Activated CD4-positive, alpha-beta memory T cell treated with anti-CD3 and anti-CD28 coated beads, Interleukin-2, amount 10 ng/mL, durations not matched to agents 7 days and 5 days (primary cell): ENCODE measurements at regions not wholly inside any gene's neighbourhood (a gene's known extent, or its start where the extent isn't known, plus 50 kb on each side); places are given as distances from the start of the nearest gene placed in this dataset.

ENCODE experiments used
- CTCF ChIA-PET: fragments of 350-600 bp; sonication (Branson Sonifier 250); formaldehyde crosslinking; loops from one replicate; lab custom pipeline; 2021; ENCODE audit warnings: antibody characterized with exemption, inconsistent platforms; lab: Charles Lee
- POLR2A ChIA-PET: fragments of 350-600 bp; sonication (Branson Sonifier 250); formaldehyde crosslinking; loops from one replicate; lab custom pipeline; 2021; ENCODE audit warnings: antibody characterized with exemption; lab: Charles Lee
- DNase-seq: peaks from one replicate; pipeline ENCODE4 v3.0.0-alpha.2; 2020
- H3K27ac Mint-ChIP-seq: one replicate; pipeline ENCODE4 v1.8.0; 2021; ENCODE audit warnings: mild to moderate bottlenecking, mixed read lengths
- H3K27me3 Mint-ChIP-seq: one replicate; pipeline ENCODE4 v1.8.0; 2021; ENCODE audit warnings: mixed read lengths
- H3K36me3 Mint-ChIP-seq: one replicate; pipeline ENCODE4 v1.8.0; 2021; ENCODE audit warnings: low read depth, mixed read lengths
- H3K4me1 Mint-ChIP-seq: one replicate; pipeline ENCODE4 v1.8.0; 2021; ENCODE audit warnings: mixed read lengths
- H3K4me3 Mint-ChIP-seq: one replicate; pipeline ENCODE4 v1.8.0; 2021; ENCODE audit warnings: mild to moderate bottlenecking, mixed read lengths
- H3K9me3 Mint-ChIP-seq: one replicate; pipeline ENCODE4 v1.8.0; 2021; ENCODE audit warnings: mixed read lengths

GRCh38 chr6:88365656-88366055 is 199.5 kb upstream of the CNR1 start:
- ChIA-PET CTCF (no interaction called here), POLR2A (no interaction called here)
- Mint-ChIP-seq H3K36me3 (no peaks in the 10 kb centered on the region), H3K4me3 (no peak overlapping the region), H3K9me3 (no peaks in the 10 kb centered on the region), H3K27me3 (no peaks in the 10 kb centered on the region), H3K27ac (no peak overlapping the region), H3K4me1 (no peaks in the 10 kb centered on the region)
- DNase-seq, result no peak

- Mint-ChIP-seq H3K27ac (no peak overlapping the region), H3K4me3 (no peak overlapping the region), H3K4me1 (no peaks in the 10 kb centered on the region), H3K27me3 (no peaks in the 10 kb centered on the region), H3K36me3 (no peaks in the 10 kb centered on the region), H3K9me3 (no peaks in the 10 kb centered on the region)
- no peak for DNase-seq
- ChIA-PET POLR2A (no interaction called here), CTCF (no interaction called here)
Measured at GRCh38 chr6:88365230-88365629, 199.1 kb upstream of the CNR1 start.

DNA sequence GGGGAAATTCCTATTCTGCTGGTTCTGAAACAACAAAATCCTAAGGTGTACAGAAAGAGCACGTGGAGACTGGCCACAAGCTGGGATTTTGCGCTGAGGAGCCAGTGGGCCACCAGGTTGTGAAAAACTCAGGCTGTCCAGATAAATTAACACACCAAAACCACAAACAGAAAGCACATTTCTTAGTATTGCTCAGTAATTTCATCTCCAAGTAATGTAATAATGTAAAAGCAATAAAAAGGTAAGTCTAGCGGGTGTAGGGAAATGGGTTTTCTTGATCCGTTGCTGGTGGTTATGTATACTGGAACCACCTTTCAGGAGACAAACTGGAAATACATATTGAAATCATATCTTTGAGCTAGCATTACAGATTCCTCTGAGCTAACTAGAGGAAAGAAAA is 195.6 kb upstream of the CNR1 start:
- Mint-ChIP-seq H3K4me3 (no peak overlapping the region), H3K4me1 (no peaks in the 10 kb centered on the region), H3K9me3 (no peaks in the 10 kb centered on the region), H3K36me3 (no peaks in the 10 kb centered on the region), H3K27me3 (no peaks in the 10 kb centered on the region), H3K27ac (no peak overlapping the region)
- DNase-seq, result no peak
- ChIA-PET POLR2A (no interaction called here), CTCF (no interaction called here)

DNA sequence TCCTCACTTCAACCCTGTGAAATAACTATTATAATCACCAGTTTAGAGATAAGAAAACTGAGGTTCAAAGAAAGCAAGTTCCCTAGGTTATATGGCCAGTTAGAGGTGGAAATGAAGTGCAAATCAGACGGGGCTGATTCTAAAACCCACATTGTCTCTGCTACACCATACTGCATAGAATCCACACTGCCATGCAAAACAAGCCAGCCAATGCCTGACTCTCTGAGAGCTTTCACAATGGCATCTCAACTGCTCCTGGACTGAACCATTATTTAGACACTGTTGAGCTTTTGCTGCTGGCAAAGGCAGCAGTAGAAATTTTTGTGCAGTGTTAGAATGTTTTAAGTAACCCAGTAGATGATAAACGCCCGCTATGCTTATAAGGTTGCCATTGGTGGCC is 195.2 kb upstream of the CNR1 start:
- CTCF ChIA-PET, result no interaction called here
- Mint-ChIP-seq H3K4me1 (no peaks in the 10 kb centered on the region), H3K4me3 (no peak overlapping the region), H3K36me3 (no peaks in the 10 kb centered on the region), H3K27me3 (no peaks in the 10 kb centered on the region), H3K27ac (no peak overlapping the region), H3K9me3 (no peaks in the 10 kb centered on the region)
- POLR2A ChIA-PET, result no interaction called here
- no peak for DNase-seq

- Mint-ChIP-seq H3K4me1 (no peaks in the 10 kb centered on the region), H3K4me3 (no peak overlapping the region), H3K27me3 (no peaks in the 10 kb centered on the region), H3K27ac (no peak overlapping the region), H3K9me3 (no peaks in the 10 kb centered on the region), H3K36me3 (no peaks in the 10 kb centered on the region)
- DNase-seq, result no peak
- ChIA-PET CTCF (no interaction called here), POLR2A (no interaction called here)
Measured at GRCh38 chr6:88360203-88360797, 194.2 kb upstream of the CNR1 start.

GRCh38 chr6:88359530-88360202 is 193.5 kb upstream of the CNR1 start:
- H3K4me1 Mint-ChIP-seq, result no peaks in the 10 kb centered on the region
- ChIA-PET POLR2A (no interaction called here), CTCF (no interaction called here)
- DNase-seq, result no peak
- no peaks in the 10 kb centered on the region for H3K27me3 Mint-ChIP-seq
- H3K36me3 Mint-ChIP-seq, result no peaks in the 10 kb centered on the region
- H3K4me3 Mint-ChIP-seq, result no peak overlapping the region
- no peaks in the 10 kb centered on the region for H3K9me3 Mint-ChIP-seq
- no peak overlapping the region for H3K27ac Mint-ChIP-seq

DNA sequence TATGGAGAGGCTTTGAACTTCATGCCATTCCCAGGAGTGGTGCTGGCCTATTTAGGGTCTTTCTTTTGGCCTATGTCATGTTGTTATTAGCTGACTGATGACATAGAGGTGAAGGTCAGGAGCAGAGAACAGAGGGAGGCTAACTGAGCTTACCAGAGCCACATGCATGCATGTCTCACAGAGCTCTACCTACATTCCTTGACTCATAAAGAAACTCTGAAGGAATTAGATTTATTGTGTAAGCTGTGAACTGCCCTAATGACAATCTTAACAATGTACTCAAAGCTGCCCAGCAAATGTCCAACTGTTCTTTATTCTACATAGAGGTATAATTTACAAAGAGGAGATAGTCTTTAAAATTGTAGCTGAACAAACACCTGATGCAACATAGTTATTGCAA is 192.7 kb upstream of the CNR1 start:
- Mint-ChIP-seq H3K27ac (no peak overlapping the region), H3K27me3 (no peaks in the 10 kb centered on the region), H3K36me3 (no peaks in the 10 kb centered on the region), H3K4me1 (no peaks in the 10 kb centered on the region), H3K9me3 (no peaks in the 10 kb centered on the region), H3K4me3 (no peak overlapping the region)
- POLR2A ChIA-PET, result no interaction called here
- CTCF ChIA-PET, result no interaction called here
- no peak for DNase-seq

DNA sequence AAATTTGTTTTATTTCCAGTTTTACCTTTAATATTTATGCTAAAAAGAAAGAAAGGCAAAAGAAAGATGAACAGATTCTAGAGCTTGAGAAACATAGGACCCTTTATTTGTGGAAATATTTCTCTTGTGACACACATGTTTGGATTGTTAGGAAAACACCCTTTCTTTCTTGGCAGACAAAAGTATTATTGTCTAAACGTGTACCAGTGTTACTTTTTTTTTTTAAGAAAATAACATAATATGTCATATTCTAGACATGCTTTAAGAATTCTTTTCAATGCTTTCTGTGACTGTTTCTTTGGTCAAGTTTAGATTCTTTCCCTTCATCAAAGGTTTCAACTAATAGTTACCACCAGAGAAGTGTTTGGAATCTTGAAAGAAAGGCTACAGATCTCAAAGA is 183.4 kb upstream of the CNR1 start:
- Mint-ChIP-seq H3K27me3 (no peaks in the 10 kb centered on the region), H3K4me3 (no peak overlapping the region), H3K4me1 (no peaks in the 10 kb centered on the region), H3K36me3 (no peaks in the 10 kb centered on the region), H3K9me3 (peaks cover 3% of the 10 kb centered on the region), H3K27ac (no peak overlapping the region)
- CTCF ChIA-PET, result no interaction called here
- POLR2A ChIA-PET, result no interaction called here
- DNase-seq, result no peak

DNA sequence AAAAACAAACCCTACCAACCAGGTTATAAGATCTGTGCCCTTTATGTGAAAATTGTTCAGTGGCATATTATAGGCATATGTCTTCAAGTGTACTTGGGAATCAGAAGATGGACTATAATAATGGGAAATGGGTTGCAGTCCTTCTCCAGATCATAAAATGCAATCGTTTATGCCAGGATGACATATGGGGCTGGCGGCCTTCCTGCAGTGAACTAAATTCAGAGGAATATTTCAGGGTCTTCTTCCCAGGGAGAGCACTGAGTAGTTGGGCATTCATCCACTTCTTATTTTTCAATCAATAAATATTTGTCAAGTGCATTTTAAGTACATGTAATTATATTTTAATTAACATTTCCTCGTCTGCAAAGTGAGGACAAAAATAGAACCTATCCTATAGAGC is 176.2 kb upstream of the CNR1 start:
- H3K27ac Mint-ChIP-seq, result no peak overlapping the region
- no peaks in the 10 kb centered on the region for H3K4me1 Mint-ChIP-seq
- ChIA-PET POLR2A (no interaction called here), CTCF (no interaction called here)
- no peaks in the 10 kb centered on the region for H3K36me3 Mint-ChIP-seq
- DNase-seq, result no peak
- no peak overlapping the region for H3K4me3 Mint-ChIP-seq
- H3K27me3 Mint-ChIP-seq, result no peaks in the 10 kb centered on the region
- no peaks in the 10 kb centered on the region for H3K9me3 Mint-ChIP-seq

DNA sequence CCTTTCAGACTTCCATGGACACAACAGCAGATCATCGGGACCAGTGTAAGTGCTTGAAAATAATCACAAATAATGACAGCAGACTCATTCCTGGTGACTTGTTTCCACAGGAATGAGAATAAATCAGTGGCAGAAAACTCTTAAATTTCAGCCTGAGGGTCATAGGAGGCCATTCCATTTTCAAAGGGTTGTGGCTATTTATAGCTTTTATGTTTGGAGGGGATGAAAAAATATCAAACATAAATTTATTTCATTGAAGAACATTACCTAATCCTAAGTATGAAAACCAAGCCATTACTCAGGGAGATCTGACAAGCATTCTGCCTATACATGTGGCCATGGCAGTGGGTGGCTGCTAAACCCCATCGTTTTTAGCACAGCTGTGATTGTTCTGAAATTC is 173.6 kb upstream of the CNR1 start:
- no peak overlapping the region for H3K27ac Mint-ChIP-seq
- ChIA-PET POLR2A (no interaction called here), CTCF (no interaction called here)
- H3K36me3 Mint-ChIP-seq, result no peaks in the 10 kb centered on the region
- no peaks in the 10 kb centered on the region for H3K27me3 Mint-ChIP-seq
- no peaks in the 10 kb centered on the region for H3K4me1 Mint-ChIP-seq
- no peak for DNase-seq
- H3K9me3 Mint-ChIP-seq, result no peaks in the 10 kb centered on the region
- H3K4me3 Mint-ChIP-seq, result no peak overlapping the region

DNA sequence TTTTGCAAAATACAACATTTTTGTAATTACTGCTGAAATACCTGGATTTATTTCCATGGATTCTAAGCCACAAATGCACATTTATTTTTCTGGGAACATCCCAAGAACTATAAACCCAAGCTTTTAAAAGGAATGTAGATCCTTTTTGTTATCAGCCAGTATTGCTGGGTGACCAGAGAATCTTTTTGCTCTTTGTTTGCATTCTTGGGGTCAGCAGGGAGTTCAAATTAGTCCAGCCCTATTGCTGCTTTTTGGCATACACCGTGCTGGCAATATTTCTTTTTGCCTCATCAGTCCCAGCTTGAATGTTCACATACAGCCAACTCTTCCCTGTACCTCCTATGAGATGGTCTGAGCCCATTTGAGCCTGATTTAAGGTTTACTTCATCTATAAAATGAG is 155.2 kb upstream of the CNR1 start:
- Mint-ChIP-seq H3K36me3 (no peaks in the 10 kb centered on the region), H3K27ac (no peak overlapping the region), H3K4me1 (no peaks in the 10 kb centered on the region), H3K9me3 (no peaks in the 10 kb centered on the region), H3K4me3 (no peak overlapping the region), H3K27me3 (peaks cover 3% of the 10 kb centered on the region)
- ChIA-PET POLR2A (no interaction called here), CTCF (no interaction called here)
- DNase-seq, result no peak

DNA sequence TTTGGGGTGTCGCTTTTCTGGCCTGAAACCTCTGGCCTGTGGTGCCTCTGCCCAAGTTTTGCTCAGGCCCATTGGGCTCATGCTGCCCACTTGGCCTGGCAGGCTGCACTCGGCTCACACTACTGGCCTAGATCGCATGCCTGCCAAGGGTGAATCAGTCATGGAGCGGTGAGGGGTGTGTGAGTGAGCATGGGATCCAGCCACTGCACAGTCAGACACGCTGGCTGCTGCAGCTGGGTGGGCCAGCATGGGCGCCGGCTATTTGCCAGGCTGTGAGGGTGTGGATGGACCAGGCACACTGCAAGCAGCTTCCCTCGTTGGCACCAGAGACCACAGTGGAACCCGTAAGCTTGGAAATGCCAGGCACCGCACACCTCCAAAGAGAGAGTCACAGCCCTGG is 145.4 kb upstream of the CNR1 start:
- H3K36me3 Mint-ChIP-seq, result no peaks in the 10 kb centered on the region
- no peak overlapping the region for H3K4me3 Mint-ChIP-seq
- H3K27me3 Mint-ChIP-seq, result peaks cover 1% of the 10 kb centered on the region
- H3K27ac Mint-ChIP-seq, result no peak overlapping the region
- H3K9me3 Mint-ChIP-seq, result no peaks in the 10 kb centered on the region
- DNase-seq, result no peak
- no peaks in the 10 kb centered on the region for H3K4me1 Mint-ChIP-seq
- CTCF ChIA-PET, result no interaction called here
- POLR2A ChIA-PET, result no interaction called here

- DNase-seq, result no peak
- ChIA-PET POLR2A (no interaction called here), CTCF (no interaction called here)
- no peaks in the 10 kb centered on the region for H3K9me3 Mint-ChIP-seq
- no peak overlapping the region for H3K4me3 Mint-ChIP-seq
- H3K4me1 Mint-ChIP-seq, result no peaks in the 10 kb centered on the region
- peaks cover 2% of the 10 kb centered on the region for H3K27me3 Mint-ChIP-seq
- H3K36me3 Mint-ChIP-seq, result no peaks in the 10 kb centered on the region
- no peak overlapping the region for H3K27ac Mint-ChIP-seq
Measured at GRCh38 chr6:88304520-88304919, 138.4 kb upstream of the CNR1 start.

GRCh38 chr6:88302769-88303225 is 136.7 kb upstream of the CNR1 start:
- H3K27me3 Mint-ChIP-seq, result peaks cover 2% of the 10 kb centered on the region
- CTCF ChIA-PET, result no interaction called here
- DNase-seq, result no peak
- POLR2A ChIA-PET, result no interaction called here
- no peak overlapping the region for H3K4me3 Mint-ChIP-seq
- H3K27ac Mint-ChIP-seq, result no peak overlapping the region
- H3K36me3 Mint-ChIP-seq, result no peaks in the 10 kb centered on the region
- no peaks in the 10 kb centered on the region for H3K4me1 Mint-ChIP-seq
- no peaks in the 10 kb centered on the region for H3K9me3 Mint-ChIP-seq
